MCF 10A (cell line): ENCODE measurements at regions not wholly inside any gene's neighbourhood (a gene's known extent, or its start where the extent isn't known, plus 50 kb on each side); places are given as distances from the start of the nearest gene placed in this dataset.

ENCODE experiments used
- BruUV-seq: library from RNA; stranded (reverse); fragments of 400-500 nt; replicated peaks from 2 replicates; lab custom pipeline; 2021; lab: Mats Ljungman, UMichigan
- CTCF ChIA-PET: fragments of 300-600 bp; sonication (Branson Sonifier 250); formaldehyde crosslinking; extraction: SDS; loops from one replicate; lab custom pipeline; 2021; ENCODE audit warnings: antibody characterized with exemption, inconsistent platforms; lab: Yijun Ruan, JAX
- POLR2A ChIA-PET: fragments of 300-600, 350-650 bp; sonication (Branson Sonifier 250); formaldehyde crosslinking; extraction: SDS; loops from one replicate; lab custom pipeline; 2020; ENCODE audit warnings: antibody characterized with exemption, inconsistent platforms; lab: Yijun Ruan, JAX
- DNase-seq: peaks from one replicate; pipeline ENCODE4 v3.0.0-alpha.2; 2018; ENCODE audit not compliant: unreplicated experiment
- H3K27ac Mint-ChIP-seq: one replicate; pipeline ENCODE4 v1.8.0; 2022; ENCODE audit warnings: mild to moderate bottlenecking, low read depth, mixed read lengths; ENCODE audit not compliant: unreplicated experiment
- H3K27me3 Mint-ChIP-seq: one replicate; pipeline ENCODE4 v1.8.0; 2022; ENCODE audit warnings: mixed read lengths; ENCODE audit not compliant: insufficient read depth, unreplicated experiment
- H3K36me3 Mint-ChIP-seq: one replicate; pipeline ENCODE4 v1.8.0; 2022; ENCODE audit warnings: mild to moderate bottlenecking, moderate library complexity, mixed read lengths; ENCODE audit not compliant: insufficient read depth, unreplicated experiment
- H3K4me1 Mint-ChIP-seq: one replicate; pipeline ENCODE4 v1.8.0; 2022; ENCODE audit warnings: mixed read lengths; ENCODE audit not compliant: insufficient read depth, unreplicated experiment
- H3K4me3 Mint-ChIP-seq: one replicate; pipeline ENCODE4 v1.8.0; 2022; ENCODE audit warnings: mild to moderate bottlenecking, moderate library complexity, mixed read lengths; ENCODE audit not compliant: unreplicated experiment
- H3K9me3 Mint-ChIP-seq: one replicate; pipeline ENCODE4 v1.8.0; 2022; ENCODE audit warnings: mixed read lengths; ENCODE audit not compliant: unreplicated experiment
- CTCF ChIP-seq: fragments of 200-600 bp; IDR thresholded peaks from one replicate; pipeline ENCODE4 v1.8.0; 2022; ENCODE audit warnings: antibody characterized with exemption, mild to moderate bottlenecking; ENCODE audit not compliant: unreplicated experiment
- intact Hi-C: fragments of 100-400 bp; cut with micrococcal nuclease; formaldehyde crosslinking; loops from 2 replicates; pipeline ENCODE4 v1.14.1; 2022

DNA sequence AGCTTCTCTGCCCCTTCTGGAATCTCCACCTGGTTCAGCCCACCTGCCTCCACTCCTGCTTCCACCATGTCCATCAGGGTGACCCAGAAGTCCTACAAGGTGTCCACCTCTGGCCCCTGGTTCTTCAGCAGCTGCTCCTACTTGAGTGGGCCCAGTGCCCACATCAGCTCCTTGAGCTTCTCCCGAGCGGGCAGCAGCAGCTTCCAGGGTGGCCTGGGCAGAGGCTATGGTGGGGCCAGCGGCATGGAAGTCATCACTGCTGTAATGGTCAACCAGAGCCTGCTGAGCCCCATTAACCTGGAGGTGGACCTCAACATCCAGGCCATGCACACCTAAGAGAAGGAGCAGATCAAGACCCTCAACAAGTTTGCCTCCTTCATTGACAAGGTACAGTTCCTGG is 74.4 kb upstream of the ZXDA start:
- Mint-ChIP-seq H3K27me3 (no peaks in the 10 kb centered on the region), H3K4me3 (no peak overlapping the region), H3K27ac (no peak overlapping the region), H3K36me3 (peaks cover 6% of the 10 kb centered on the region), H3K4me1 (no peaks in the 10 kb centered on the region), H3K9me3 (peaks cover 48% of the 10 kb centered on the region)
- no TSS peak for BruUV-seq
- no peak for TF ChIP-seq CTCF
- intact Hi-C loops, result no loop called here
- ChIA-PET POLR2A (no interaction called here), CTCF (interaction anchor here (0.7 kb wide), 1 partner anchor 41 kb away, joined by 4 read pairs; no protein-coding TSS in a partner anchor)
- DNase-seq, result no peak

GRCh38 chrX:57977992-57978391 is 67.7 kb upstream of the ZXDA start:
- H3K4me3 Mint-ChIP-seq, result no peak overlapping the region
- no TSS peak for BruUV-seq
- TF ChIP-seq CTCF, result no peak
- ChIA-PET CTCF (interaction anchor here (0.7 kb wide), 1 partner anchor 11 kb away, joined by 4 read pairs; no protein-coding TSS in a partner anchor), POLR2A (no interaction called here)
- H3K36me3 Mint-ChIP-seq, result no peaks in the 10 kb centered on the region
- peaks cover 5% of the 10 kb centered on the region for H3K9me3 Mint-ChIP-seq
- DNase-seq, result peak; percentile 3
- no peak overlapping the region for H3K27ac Mint-ChIP-seq
- intact Hi-C loops, result no loop called here
- H3K27me3 Mint-ChIP-seq, result peaks cover 18% of the 10 kb centered on the region
- H3K4me1 Mint-ChIP-seq, result no peaks in the 10 kb centered on the region

DNA sequence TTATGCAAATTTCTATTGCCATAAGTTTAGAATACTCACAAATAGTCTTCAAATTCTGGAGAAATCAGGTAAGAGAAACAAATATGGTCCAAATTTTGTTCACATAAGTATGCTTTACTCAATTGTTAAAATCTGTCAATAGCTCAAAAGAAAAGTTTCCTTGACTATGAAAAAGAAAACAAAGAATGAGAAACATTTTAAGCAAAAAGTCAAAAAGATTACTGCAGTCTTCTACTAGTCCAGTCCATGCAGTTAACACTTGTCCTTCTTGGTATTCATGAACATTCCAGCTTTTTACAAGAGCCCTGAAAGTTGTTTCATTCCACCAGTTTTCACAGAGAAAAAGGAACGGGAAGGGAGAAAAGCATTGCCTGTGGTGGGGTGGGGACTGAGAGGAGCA is 54.7 kb upstream of the ZXDA start:
- intact Hi-C loops, result no loop called here
- Mint-ChIP-seq H3K9me3 (peaks cover 19% of the 10 kb centered on the region), H3K4me1 (no peaks in the 10 kb centered on the region), H3K27ac (no peak overlapping the region), H3K27me3 (no peaks in the 10 kb centered on the region), H3K4me3 (no peak overlapping the region), H3K36me3 (no peaks in the 10 kb centered on the region)
- ChIA-PET CTCF (interaction anchor here (0.6 kb wide), 1 partner anchor 23 kb away, joined by 4 read pairs; no protein-coding TSS in a partner anchor), POLR2A (no interaction called here)
- TF ChIP-seq CTCF, result no peak
- BruUV-seq, result no TSS peak
- no peak for DNase-seq
